GM18507 (cell line): ENCODE measurements at regions not wholly inside any gene's neighbourhood (a gene's known extent, or its start where the extent isn't known, plus 50 kb on each side); places are given as distances from the start of the nearest gene placed in this dataset.

Experiments used
- DNase-seq: peaks from one replicate; pipeline ENCODE4 v3.0.0; 2011; ENCODE audit warnings: low read depth; ENCODE audit not compliant: insufficient read length; ENCODE audit errors: extremely low spot score
- FAIRE-seq: peaks from 2 replicates; lab custom pipeline; 2011; peaks lifted over from hg19 to GRCh38; lab: Jason Lieb, UNC

GRCh38 chr20:50295762-50296449 is 105.3 kb downstream of the CEBPB start:
- DNase-seq = no peak
- FAIRE-seq = no peak

DNA sequence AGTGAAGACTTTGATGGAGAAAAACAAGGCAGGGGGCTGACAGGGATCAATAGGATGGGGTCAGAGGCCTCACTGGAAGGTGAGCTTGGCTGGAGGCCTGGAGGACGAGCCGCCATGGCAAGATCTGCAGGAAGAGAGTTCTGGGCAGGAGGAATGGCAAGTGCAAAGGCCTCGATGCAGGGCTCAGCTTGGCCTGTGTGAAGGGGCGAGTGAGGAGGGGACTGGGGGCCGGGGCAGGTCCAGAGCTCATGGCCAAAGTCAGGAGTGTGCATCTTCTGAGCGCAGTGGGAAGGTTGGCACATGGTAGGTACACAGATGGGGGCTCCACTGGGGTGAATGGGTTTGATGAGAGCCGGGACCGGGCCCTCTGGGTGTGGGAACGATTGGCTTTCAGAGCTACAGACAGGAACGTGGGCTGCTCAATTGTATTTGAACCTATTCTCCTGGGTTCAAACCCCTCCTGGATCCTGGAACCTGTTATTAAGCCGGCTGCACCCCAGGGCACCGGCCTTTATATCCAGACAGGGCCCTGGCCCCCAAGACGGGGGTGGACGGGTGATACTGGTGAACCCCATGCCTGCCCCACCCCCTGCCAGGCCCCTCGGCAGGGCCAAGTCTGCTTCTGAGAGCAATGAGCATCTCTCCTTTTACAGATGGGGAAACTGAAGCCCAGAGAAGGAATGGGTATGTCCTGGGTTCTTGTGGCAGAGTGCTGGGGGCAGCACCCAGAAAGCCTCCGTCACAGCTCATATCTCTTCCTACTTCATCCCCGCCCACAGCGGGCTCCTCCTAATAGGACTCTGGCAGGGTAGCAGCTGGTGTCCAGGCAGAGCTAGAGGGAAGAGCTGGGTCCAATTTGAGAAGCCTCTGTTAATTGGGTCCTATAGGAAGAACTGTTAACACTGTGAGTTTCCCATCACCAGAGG is 106.1 kb downstream of the CEBPB start:
- FAIRE-seq (no peak), DNase-seq (no peak)

GRCh38 chr20:50297498-50298376 is 107.1 kb downstream of the CEBPB start:
- FAIRE-seq (no peak), DNase-seq (no peak)

GRCh38 chr20:50298554-50299324 is 108.1 kb downstream of the CEBPB start:
- DNase-seq (no peak), FAIRE-seq (no peak)

DNA sequence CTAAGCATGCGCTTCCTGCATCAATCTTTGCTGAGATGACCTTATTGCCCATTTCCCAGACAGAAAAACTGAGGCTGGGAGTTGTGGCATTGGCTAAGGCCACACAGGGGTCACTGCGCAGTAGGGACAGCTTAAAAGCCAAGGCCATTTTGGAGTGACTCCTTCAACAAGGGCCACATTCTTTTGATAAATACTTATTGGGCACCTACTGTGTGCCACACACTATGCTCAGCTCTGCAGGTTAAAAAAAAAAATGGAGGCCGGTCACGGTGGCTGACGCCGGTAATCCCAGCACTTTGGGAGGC is 108.6 kb downstream of the CEBPB start:
- no peak for DNase-seq
- no peak for FAIRE-seq

GRCh38 chr20:50301165-50301564 is 110.5 kb downstream of the CEBPB start:
- FAIRE-seq (no peak), DNase-seq (no peak)

DNA sequence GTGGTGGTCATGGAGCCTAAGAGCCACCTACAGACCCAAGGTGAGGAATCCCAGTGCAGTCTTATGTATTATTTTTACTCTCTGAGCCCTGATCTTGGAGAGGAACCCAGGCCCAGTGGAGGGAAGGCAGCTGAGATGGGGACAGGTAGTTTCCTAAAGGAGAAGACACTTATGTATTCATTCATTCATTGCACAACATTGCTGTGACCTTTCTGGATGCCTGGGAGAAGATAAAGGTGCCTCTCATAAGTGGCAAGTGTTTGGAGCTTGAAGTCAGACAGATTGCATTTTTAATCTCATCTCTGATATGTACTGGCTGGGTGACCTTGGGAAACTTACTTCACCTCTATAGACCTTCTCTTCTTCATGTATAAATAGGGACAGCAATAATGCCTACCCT is 111.1 kb downstream of the CEBPB start:
- no peak for FAIRE-seq
- no peak for DNase-seq

DNA sequence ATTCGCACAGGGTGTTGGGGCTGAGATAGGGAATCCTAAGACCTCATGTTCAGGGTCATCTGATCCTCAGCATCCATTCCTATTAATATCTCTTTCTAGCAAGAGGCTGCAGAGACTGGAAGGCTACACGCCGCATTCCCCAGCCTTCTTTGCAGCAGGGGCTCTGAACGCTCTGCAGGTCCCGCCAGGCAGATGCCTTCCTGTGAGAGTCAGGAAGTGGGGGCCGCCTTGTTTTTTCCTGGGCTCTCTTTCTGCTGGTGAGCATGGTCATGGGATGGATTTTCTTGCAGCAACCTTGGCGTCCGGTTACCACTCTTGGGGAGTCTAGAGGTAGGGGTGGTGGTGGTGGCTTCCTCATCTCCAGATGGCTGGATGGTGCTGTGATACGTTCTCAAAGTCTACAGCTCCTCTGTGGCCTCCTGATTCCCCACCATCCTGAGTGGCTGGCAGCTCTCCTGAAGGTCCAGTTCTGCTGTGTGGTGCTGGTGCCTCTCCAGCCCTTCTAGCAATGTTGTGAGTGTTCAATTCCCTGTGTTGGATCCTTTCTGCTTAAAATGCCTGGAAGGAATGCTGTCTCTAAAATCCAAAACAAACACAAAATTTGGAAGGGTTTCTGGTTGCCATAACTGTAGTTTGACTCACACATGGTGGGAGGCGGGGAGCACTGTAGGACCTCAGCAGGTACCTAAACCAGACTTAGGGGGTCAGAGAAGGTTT is 111.9 kb downstream of the CEBPB start:
- no peak for FAIRE-seq
- DNase-seq = no peak

GRCh38 chr20:50303573-50304500 is 113.2 kb downstream of the CEBPB start:
- DNase-seq = no peak
- no peak for FAIRE-seq

DNA sequence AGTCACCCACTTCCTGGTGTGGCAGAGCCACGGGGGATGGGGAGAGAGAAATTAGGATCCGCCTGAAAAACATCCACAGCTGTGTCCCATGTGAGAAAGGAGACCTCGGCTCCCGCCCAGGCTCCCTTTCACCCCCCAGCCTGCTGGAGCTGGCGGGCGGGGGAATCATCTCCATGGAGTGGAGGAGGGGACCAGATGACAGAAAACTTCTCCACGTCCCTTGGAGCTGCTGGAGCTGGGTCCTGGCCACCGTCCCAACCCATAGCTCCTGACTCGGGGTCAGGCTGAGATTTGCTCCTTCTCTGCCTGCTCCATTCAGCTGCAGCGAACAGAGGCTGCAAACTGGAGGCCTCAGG is 113.8 kb downstream of the CEBPB start:
- no peak for FAIRE-seq
- DNase-seq = no peak

GRCh38 chr20:50304923-50305635 is 114.4 kb downstream of the CEBPB start:
- no peak for DNase-seq
- no peak for FAIRE-seq

GRCh38 chr20:50305636-50306477 is 115.2 kb downstream of the CEBPB start:
- DNase-seq = no peak
- no peak for FAIRE-seq

- FAIRE-seq (no peak), DNase-seq (no peak)
Measured at GRCh38 chr20:50306478-50307423, 116.1 kb downstream of the CEBPB start.

GRCh38 chr20:50308166-50308512 is 117.5 kb downstream of the CEBPB start:
- no peak for FAIRE-seq

DNA sequence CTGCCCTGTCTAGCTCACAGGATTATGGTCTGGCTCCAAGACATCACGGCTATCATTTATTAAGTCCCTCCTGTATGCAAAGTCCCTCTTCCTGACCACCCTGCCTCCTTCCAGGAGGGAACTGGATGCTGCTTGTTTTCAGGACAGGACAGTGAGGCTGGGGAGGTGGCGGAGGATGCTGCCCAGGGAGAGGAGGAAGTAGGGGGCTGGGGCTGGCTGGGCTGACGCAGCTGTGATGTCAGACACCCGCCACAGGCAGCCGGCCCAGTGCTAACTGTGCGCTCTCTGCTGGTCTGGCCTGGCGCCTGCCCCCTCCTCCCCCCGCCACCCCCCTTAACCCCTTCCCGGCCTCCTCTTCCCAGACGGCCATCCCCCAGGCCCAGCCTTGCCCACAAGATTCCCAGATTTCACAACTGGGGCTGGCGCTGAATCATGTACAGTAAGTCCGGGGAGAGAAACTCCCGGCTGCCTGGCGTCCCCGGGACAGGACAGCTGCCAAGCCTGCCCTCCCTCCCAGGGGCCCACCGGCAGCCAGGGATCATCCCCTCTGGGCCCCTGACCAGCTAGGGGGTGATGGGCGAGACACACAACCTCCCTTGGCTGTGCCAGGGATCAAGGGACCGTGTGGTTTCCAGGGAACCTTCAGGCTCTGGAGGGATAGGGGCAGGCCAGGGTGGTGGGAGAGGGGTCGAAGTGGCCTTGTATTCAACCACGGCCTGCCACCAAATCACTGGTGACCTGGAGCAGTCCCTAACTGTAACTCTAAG is 118.1 kb downstream of the CEBPB start:
- no peak for FAIRE-seq
- DNase-seq = no peak

More at GRCh38 chr20:50308166-50308512, 117.5 kb downstream of the CEBPB start:
- DNase-seq = no peak
